ENCODE measurements at regions not wholly inside any gene's neighbourhood (a gene's known extent, or its start where the extent isn't known, plus 50 kb on each side); places are given as distances from the start of the nearest gene placed in this dataset.

DNA sequence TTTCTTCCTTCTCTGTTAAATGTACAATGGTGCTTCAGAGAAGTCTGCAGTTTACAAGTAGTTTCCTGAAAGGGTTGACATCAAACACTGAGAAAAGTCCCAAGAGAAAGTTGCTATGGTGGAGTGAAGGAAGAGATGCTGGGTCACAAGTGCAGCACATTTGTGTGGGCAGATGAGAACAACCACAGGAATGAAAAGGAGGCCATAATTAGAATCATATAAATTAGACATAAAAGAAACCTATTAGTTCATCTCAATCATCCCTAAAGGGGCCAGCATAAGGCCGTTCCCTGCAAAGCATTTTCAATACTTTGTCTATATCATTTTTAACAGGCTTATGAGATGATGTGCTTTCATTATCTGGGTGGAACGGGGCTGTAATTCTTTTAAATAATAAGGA lies 359.2 kb downstream of the IRS2 start:
- DNase-seq, result no peak

DNA sequence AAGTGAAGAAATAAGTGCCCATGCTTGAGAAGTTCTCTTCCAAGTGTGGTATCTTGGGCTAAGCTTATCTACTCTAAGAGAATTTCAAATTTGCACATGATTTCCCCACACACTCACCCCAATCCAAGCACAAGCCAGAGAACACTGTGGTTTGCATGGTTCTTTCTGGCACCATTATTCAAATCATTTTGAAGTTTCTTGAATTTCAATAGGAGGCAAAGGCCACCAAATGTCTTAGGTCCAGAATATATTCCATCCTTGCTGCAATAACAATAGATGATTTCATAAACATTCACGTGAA lies 359.7 kb downstream of the IRS2 start:
- no peak for DNase-seq

DNA sequence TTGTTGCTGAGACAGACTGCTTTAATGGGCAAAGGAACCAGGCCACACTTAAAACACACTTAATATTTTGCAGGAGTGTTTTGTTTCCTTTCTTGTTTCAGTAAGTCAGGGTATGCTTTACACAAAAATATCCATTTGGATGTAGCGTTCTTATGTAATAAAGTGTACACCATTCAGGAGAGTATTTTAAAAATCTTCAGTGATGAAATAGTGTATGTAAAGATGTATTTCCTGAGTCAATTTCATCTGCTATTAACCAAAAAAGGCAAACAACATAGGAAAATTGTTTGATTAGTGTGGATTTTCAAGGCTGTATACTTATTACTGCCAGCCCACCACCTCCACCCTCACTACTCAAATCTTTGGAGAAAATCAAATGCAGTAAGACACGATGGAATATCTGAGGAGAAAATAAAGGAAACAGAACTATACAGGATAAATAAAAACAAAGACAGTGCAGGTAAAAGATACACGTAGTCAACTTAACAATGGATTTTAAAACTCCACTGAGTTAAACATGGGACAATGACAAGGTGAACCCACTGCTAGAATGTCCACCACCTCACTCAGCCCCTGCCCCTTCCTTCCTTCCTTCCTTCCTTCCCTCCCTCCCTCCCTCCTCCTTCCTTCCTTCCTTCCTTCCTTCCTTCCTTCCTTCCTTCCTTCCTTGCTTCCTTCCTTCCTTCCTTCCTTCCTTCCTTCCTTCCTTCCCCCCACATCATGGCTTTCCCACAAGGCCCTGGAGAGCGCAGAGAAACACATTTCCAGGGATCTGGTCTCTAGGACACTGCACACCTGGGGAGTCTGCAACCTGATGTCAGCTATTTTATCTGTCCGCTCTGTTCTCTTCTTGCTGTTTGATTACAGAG lies 360.3 kb downstream of the IRS2 start:
- no peak for DNase-seq

DNA sequence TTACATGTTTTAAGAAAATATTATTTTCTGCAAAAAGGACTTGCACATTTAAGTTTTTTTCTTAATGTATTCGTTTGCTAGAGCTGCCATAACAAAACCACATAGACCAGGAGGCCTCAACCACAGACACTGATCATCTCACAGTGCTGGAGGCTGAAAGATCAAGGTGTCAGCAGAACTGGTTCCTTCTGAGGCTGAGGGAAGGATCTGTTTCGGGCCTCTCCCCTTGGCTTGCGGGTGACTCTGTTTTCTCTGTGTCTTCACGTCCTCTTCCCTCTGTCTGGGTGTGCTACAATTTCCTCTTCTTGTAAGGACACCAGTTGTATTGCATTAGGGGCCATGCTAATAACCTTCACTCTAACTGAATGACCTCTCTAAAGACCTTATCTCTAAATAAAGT lies 364.2 kb downstream of the IRS2 start:
- peak; percentile 84 for DNase-seq

DNA sequence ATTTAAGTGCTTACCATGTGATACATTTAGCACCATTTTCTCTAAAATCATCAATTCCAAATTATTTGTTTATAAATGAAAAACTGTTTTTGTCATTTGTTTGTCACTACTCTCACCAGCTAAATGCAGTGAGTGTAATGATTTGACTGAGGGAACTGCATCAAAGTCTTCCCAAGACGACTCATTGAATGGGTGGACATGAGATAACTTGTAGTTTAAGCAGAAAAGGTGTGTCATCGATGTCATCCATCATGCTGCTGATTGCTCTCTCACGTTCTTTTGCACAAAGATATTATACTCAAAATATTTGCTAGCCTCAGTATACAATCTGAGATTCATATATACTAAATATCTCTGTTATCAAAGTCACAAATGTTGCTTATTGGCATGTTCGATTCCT lies 366.5 kb downstream of the IRS2 start:
- no peak for DNase-seq

DNA sequence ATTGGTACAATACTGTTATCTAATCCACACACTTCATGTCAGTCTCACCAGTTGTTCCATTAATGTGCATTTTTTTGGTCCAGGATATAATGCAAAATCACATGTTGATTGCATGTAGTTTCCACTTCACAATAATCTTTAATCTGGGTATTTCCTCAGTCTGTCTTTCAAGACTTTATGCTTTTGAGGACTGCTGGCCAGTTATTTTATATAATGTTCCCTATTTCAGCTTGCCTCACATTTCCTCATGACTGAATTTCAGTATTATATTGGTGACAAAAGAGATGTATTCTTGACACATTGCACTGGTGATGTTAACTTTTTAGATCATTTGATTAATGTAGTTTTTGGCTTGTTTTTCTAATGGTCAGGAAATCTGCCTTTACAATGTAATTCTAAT lies 368.3 kb downstream of the IRS2 start:
- DNase-seq, result peak; percentile 55

DNA sequence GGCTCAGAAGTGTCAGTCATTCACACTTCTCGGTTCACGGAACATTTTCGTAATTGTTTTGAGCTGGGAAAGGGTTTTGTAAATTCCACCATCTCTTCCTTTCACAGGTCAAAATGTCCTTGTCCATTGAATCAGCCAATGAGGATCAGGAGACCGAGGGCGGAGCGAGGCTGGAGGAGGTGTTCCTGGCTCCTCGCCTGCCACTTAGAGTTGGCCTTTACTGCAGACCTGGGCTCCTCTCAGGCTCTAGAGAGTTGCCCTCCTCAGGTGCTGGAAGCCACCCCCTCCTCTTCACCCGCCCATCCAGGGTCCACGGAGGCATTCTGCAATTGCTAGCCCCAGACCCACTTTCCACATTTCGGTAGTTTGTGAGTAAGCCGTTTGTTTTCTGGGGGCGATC lies 370.4 kb downstream of the IRS2 start:
- no peak for DNase-seq

DNA sequence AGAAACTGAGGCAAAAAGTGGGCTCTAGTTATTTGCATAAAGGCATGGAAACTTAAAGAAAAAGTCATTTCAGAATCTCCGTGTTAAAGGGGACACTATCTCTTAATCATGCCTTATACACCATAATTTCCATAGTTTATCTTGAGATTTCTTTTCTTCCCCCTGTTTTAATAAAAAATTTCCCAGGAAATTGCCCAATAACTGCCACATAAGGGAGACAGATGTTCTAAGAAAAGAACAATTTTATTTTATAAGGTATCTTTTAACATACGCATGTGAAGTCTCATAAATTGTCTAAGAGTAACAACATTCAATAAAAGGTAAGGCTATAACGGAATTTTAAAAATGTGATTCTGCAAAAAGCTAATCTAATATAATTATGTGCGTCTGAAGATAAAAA lies 371.3 kb downstream of the IRS2 start:
- no peak for DNase-seq

DNA sequence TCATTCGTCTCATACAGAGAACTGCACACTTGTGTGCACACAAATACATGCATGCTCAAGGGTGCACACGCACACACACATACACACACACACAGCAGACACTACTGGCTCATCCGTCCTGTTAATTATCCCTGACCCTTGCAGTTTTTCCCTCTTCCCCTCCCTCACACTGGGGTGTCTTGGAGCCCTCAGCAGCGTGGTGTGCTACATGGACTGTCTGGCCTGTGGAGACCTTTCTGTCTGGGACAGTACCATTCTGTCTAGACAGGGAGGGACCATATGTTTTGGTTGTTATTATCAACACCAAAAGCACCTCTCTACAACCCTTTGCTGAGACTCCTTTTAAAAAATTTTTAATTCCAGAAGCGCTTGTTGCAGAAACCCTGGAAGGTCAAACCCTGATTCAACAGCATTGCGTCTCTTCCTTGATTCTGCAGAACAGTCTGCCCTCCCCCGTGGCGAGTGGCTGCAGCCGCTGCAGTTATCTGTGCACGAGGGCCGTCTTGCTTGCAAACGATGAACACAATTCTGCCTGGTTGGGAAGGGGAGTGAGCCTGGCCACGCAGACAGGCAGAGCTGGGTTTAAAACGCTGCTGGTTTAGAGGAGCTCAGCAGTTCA lies 374.0 kb downstream of the IRS2 start:
- peak; percentile 71 for DNase-seq

DNA sequence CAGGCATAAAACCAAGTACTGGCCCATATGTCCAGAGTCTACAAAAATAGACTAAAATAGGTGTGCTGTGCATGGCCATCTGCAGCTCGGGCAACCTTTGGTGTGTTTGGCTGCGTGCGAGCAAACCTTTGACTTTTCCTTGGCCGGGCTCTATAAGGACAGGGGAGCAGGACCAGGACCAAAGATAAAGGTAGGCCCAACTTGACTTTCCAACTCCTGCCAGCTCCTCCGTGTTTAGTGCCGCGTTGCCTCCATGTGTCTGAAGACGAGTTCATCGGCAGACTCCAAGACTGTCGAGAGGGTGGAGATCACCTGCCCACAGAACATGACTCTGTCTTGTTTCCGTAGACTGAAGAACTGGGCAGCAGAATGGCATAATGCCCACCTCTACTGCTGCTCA lies 375.5 kb downstream of the IRS2 start:
- no peak for DNase-seq

DNA sequence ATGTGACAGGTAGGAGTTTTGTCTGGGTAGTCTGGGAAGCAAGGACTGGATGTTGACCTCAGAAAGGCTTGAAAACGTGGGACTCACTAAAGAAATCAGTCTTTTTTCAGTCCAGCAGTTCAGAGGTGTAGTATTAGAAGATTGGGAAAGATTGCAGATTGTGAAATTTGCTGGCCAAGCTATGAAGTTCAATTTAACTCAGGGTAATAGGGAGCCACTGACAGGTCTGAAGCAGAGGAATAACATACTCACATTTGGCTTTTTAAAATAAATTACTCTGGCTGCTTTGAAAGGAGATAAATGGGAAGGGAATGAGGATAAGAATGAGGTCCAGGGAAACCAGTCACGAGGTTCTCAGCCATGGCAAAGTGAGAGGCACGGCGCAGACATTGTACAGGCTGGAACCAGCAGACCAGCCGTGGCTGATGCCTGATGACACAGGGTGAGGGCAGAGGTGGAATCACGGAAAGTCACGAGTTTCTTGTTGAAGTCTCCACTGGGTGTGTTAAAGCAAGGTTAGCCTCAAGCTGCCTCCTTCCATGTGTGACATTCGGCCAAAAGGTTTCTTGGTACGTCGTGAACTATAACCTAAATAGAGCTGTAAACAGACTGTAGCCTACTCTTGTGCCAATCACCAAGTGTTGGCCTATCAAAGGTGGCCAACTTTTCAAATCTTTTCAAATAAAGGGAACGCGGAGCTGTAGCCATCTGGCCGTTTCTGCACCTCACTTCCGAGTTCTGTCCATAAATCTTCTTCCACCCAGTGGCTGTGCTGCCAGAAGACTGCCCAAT lies 377.6 kb downstream of the IRS2 start:
- peak; percentile 7 for DNase-seq

DNA sequence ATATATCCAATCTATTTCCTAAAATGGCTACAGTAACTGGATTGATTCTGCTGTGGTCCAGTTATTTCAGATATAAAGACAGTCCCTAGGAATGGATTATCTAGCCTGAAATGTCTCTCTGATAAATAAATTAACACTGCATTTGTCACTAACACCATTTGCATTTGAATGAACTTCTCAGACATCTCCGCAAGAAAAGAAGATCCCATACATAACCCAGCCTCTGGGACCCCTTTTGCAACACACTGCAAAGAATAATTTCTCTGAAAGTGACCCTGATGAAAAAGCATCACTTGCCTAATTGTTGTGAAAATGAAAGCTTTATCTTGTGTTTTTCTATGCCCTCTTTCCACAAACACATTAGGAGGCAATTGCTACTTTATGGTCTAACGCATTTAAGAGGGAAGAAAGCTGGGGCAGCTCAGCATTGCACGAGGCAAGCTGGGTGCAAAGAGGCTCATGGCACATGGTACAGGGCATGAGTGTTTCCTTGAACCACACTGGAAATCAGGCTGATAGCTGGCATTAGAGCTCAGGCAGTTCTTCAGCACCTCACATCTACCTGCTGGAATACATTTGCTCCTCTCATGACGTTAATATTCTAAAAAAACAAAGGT lies 379.9 kb downstream of the IRS2 start:
- DNase-seq, result no peak

DNA sequence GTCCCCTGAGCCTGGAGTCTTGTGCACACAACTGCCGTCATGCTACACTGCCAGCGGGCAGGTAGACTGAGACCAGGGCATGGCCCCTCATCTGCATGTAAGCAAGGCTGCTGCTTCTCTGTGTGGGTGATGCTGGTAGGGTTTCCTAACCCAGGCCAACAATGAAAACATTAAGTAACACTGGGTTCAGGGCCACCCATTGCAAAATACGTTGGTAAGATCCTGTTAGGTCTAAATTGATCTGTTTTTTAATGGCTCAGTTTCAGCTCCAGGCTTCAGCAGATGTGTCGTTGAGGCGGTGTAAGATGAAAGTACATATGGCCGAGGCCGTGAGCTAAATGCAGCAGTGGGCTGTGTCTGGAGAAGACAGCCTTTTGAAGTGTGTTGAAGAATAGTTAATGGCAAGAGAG lies 383.4 kb downstream of the IRS2 start:
- peak; percentile 91 for DNase-seq

DNA sequence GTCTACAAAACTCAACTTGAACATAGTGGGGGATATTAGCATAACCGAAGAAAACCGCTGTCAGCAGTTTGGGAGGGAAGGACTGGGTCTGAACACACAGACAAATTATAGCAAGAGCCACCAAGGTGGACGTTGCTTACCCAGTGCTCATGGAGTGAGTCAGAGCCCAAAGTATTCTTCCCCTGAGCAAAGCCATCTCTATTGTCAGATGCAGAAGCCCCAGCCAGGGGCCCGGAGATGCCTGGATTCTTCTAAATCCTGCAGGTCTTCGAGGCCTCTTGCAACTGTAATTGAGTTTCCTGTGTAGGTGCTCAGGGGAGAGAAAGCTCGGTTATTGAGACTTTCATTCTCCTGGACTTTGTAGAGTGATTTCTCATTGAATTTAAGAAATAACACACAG lies 384.5 kb downstream of the IRS2 start:
- DNase-seq, result no peak

DNA sequence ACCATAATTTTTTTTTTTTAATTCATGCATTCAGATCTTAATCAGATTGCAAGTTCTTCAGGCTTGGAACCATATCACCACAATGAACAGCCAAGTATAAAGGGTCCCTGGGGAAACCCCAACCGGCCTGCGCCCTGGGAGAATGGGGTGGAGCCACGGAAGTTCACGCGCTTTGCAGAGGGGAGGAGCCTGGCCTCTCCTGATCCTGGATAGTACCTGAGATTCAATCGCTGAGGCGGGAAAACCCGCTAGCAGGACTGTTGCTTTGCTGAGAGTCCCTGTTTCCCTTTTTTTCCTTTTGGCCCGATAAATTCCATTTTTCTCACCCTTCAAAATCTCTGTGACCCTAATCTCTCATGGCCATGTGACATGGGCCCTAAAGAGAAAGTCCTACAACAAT lies 385.1 kb downstream of the IRS2 start:
- no peak for DNase-seq

DNA sequence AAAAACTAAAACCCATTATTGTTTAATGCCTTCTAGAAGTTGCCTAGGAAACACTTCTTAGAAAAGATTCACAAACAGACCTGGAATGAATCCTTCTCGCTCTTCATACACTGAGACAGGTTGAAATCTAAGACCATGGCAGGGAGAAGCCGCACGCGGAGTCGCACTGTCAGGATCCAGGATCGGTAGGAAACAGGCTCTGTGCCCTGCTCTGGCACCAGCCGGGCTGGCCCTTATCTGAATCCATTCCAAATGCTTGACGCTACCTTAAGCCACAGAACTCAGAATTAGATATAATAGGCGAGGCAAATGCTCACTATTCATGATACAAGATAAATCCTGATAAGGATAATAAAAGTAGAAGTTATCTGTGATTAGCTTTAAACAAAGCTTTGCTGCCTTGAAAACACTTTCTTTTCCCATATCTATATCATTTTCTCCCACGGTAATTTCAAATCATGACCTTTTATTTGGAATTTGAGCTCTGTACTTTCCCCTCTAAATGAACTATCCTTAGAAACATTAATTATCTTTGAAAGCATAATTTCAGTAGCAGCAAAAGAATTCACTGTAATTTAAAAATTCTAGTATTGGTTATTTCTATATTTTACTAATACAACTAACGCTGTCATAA lies 385.6 kb downstream of the IRS2 start:
- DNase-seq, result no peak

DNA sequence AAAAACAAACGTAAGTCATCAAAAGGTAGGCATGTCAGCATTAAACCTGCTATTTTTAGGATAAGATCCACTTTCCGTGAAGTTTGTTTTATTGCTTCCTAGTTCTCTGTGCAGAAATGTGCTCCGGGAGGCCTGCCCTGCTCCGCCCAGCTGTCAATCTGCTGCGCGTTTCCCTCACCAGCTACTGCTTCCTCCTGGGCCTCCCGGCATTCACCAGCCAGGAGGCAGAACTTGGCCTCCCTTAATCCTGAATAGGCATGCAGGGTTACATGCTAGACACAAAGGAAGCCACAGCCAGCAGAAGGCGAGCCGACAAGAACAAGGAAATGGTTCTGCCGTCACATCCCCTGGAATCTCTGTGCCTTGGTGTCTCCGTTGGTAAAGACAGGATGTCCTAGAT lies 386.2 kb downstream of the IRS2 start:
- DNase-seq, result peak; percentile 92

DNA sequence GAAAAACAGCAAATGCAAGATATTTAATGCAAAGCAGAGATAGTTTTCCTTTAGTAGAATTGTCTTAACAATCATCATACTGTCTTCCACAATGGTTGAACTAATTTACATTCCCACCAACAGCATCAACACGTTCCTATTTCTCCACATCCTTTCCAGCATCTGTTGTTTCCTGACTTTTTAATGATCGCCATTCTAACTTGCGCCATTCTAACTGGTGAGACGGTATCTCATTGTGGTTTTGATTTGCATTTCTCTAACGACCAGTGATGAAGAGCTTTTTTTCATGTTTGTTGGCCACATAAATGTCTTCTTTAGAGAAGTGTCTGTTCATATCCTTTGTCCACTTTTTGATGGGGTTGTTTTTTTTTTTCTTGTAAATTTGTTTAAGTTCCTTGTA lies 388.3 kb downstream of the IRS2 start:
- DNase-seq, result peak; percentile 47

DNA sequence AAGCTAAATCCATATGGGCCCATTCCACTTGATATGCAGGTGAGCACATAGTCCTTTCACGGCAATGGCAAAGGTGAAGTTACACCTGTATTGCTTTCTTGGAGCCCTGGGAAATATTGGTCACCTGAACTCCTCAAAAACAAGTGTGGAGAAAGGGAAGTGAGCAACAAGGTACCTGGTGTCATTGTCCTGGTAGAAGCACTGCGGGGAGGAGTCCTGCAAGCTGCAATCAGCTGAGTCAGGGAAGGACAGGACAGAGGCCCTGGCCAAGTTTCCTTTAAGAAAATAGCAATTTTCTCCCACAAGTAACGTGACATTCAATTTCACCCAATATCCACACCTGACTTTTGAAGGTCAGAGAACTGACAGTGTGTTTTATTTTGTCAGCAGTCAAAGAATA lies 389.1 kb downstream of the IRS2 start:
- DNase-seq, result no peak

DNA sequence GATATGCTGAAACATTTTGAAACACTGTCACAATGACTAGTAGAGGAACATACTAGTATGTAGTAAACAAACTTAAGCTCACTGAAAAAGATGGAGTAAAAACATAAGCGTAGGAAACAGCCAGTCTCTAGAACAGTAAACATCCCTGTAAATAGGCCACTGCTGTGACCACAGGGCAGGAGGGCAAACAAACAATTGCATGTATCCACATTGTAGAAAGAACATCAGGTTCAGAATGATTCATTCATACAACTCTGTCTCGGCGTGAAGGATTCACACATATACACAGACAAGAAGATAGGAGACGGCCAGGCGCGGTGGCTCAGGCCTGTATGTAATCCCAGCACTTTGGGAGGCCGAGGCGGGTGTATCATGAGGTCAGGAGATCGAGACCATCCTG lies 390.1 kb downstream of the IRS2 start:
- DNase-seq, result no peak

DNA sequence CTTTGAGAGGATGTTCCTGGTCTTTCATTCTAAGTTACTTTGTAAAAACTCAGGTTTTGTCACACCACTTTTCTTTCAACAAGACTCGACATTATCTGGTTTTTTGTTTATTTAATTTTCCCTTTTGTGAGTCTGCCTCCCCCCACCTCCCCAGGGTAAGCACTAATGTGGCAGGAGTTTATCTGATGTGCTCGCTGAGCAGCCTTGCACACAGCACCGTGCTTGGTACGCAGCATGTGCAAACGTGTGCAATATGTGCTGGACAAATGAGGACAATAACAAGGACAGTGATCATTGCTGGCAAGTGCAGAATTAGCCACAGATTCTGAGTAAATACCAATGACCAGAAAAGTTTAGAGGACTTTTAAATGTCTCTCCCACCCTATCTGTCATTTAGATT lies 391.4 kb downstream of the IRS2 start:
- DNase-seq, result no peak

DNA sequence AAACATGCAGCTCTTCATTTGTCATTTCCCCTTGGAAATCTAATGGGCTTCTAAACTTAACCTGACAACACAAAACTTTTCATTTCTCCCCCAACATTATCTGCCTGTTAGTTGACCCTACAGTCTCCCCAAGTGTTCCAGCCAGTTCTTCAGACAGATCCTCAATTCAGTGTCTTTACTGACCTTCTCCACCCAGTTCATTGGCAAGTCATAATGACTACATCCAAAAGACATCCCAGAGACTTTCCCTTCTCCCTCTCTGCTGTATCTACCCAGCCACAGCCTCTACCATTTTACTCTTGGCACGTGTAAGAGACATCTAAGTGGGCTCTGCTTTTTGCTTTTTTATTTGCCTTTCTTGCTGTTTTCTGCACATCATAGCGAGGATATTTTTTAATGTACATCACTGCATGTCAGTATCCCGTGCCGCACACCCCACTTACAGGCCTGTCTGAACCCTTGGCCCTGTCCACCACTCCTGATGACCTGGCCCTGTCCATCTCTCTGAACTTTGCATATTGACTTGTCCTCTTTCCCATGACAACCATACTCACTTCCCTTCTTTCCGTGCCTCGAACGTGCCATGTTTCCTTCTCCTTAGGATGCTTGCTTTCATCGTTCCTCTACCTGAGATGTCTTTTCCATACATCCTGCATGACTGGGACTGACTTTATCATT lies 391.9 kb downstream of the IRS2 start:
- DNase-seq, result no peak

DNA sequence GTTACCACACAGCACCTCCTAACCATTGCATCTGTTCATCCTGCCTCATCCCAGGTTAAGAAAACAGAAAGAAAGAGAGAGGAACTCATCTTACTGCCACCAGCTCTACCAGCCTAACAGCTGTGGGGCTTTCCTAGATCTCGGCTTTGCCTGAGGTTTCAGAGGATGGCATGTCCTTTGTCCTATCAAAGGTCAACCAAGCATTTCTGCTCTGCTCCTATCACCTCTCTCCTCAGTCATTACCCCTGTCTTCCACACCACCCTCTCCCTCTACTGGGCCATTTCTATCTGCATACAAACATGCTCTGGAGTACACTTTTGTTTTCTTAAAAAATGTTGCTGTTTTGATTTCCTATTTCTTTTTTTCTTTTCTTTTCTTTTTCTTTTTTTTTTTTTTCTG lies 393.3 kb downstream of the IRS2 start:
- DNase-seq, result no peak
